HFF-Myc (cell line): ENCODE measurements at regions not wholly inside any gene's neighbourhood (a gene's known extent, or its start where the extent isn't known, plus 50 kb on each side); places are given as distances from the start of the nearest gene placed in this dataset.
"Not testable (repeated sequence)": the region's sequence is repeated elsewhere in the genome, so short reads cannot be mapped to it uniquely, and the experiment has no call there.

Experiments used
- DNase-seq: peaks from one replicate; pipeline ENCODE4 v3.0.0-alpha.2; 2011; ENCODE audit warnings: low read depth; ENCODE audit errors: extremely low read depth
- H3K4me3 ChIP-seq: replicated peaks from 2 replicates; pipeline ENCODE4 v1.5.1; 2011; ENCODE audit warnings: low read depth, mild to moderate bottlenecking, control low read depth, low read length
- CTCF ChIP-seq: IDR thresholded peaks from 2 replicates; pipeline ENCODE4 v1.5.1; 2012; ENCODE audit warnings: mild to moderate bottlenecking, low read depth, low read length, control low read depth; ENCODE audit errors: missing control alignments

- DNase-seq: no peak
- H3K4me3 ChIP-seq: no peak overlapping the region
- no peak for TF ChIP-seq CTCF
These were observed 478.4 kb upstream of the SALL3 start for GRCh38 chr18:78501251-78501650.

- no peak for TF ChIP-seq CTCF
- no peak for DNase-seq
- H3K4me3 ChIP-seq: no peak overlapping the region
These were observed 476.5 kb upstream of the SALL3 start for GRCh38 chr18:78503129-78503528.

- no peak for DNase-seq
- TF ChIP-seq CTCF: no peak
- H3K4me3 ChIP-seq: no peak overlapping the region
These were observed 473.7 kb upstream of the SALL3 start for GRCh38 chr18:78505851-78506461.

GRCh38 chr18:78507217-78507616 lies 472.4 kb upstream of the SALL3 start:
- no peak overlapping the region for H3K4me3 ChIP-seq
- no peak for TF ChIP-seq CTCF
- DNase-seq: no peak

GRCh38 chr18:78508228-78508824 lies 471.3 kb upstream of the SALL3 start:
- DNase-seq, H3K4me3 ChIP-seq: not testable (repeated sequence)

- TF ChIP-seq CTCF: no peak
- H3K4me3 ChIP-seq: no peak overlapping the region
- DNase-seq: no peak
These were observed 469.5 kb upstream of the SALL3 start for GRCh38 chr18:78510091-78510490.

- no peak overlapping the region for H3K4me3 ChIP-seq
- DNase-seq: no peak
- TF ChIP-seq CTCF: no peak
These were observed 469.0 kb upstream of the SALL3 start for GRCh38 chr18:78510636-78511035.
